ENCODE measurements at regions not wholly inside any gene's neighbourhood (a gene's known extent, or its start where the extent isn't known, plus 50 kb on each side); places are given as distances from the start of the nearest gene placed in this dataset.

DNA sequence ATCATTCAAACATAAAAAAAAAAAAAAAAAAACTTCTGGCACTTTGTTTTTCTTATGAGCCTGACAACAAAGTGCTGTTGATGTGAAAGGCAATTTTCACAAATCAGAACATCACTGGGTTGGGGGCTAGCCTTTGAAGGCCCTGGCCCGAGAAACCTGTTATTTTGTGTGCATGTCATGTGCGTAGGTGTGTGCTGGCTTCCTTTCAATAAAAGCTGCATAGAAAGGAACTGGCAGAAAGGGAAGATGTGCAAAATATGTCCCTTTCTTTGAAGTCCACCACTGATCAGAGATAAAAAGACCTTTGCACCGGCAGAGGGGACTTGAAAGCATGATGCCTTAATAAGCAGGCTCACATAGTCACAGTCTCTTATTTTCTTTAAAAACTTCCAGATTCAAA lies 170.8 kb upstream of the RASGEF1B start:
- no peak overlapping the region for H3K4me3 ChIP-seq (ENCODE audit: low read depth, low read length)
- TF ChIP-seq, protein P1, sequence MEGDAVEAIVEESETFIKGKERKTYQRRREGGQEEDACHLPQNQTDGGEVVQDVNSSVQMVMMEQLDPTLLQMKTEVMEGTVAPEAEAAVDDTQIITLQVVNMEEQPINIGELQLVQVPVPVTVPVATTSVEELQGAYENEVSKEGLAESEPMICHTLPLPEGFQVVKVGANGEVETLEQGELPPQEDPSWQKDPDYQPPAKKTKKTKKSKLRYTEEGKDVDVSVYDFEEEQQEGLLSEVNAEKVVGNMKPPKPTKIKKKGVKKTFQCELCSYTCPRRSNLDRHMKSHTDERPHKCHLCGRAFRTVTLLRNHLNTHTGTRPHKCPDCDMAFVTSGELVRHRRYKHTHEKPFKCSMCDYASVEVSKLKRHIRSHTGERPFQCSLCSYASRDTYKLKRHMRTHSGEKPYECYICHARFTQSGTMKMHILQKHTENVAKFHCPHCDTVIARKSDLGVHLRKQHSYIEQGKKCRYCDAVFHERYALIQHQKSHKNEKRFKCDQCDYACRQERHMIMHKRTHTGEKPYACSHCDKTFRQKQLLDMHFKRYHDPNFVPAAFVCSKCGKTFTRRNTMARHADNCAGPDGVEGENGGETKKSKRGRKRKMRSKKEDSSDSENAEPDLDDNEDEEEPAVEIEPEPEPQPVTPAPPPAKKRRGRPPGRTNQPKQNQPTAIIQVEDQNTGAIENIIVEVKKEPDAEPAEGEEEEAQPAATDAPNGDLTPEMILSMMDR (IDR thresholded peaks at IDR 0.05; ENCODE audit: borderline replicate concordance, insufficient read depth, low read depth, low read length), result no peak

DNA sequence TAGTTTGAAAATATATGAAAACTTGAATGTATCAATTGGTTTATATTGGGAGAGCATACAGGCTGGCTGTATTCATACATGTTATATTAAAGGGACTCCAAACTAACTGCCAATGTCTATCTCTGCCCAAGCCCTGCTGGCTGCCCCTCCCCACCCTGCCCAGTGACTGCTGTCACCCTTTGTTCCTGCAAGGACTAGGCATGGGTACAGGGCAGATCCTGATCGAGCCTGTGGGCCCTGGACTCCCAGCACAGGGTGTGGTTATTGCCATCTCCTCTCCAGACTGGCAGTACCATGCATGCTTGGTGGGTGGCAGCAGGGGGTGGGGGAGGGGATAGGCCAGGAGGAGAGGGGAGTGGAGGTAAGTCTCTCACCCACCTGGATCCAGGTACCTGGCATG lies 167.5 kb upstream of the RASGEF1B start:
- H3K4me3 ChIP-seq (ENCODE audit: low read depth, low read length), result no peak overlapping the region
- TF ChIP-seq, protein P1 (IDR thresholded peaks at IDR 0.05; ENCODE audit: borderline replicate concordance, insufficient read depth, low read depth, low read length), result no peak

DNA sequence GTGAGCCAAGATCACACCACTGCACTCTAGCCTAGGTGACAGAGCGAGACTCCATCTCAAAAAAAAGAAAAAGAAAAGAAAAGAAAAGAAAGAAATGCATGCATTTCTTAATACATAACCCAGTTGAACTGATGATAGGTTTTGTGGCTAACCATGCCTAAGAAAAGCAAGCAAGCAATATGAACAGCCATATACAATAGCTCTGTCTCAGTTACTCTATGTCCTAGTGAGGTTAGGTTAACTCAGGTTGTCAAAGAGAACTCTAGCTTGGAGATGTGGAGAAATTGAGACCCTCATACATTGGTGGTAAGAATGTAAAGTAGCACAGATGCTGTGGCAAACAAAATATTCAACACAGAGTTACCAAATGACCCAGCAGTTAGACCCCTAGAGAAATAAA lies 167.0 kb upstream of the RASGEF1B start:
- TF ChIP-seq, protein P1 (IDR thresholded peaks at IDR 0.05; ENCODE audit: borderline replicate concordance, insufficient read depth, low read depth, low read length), result no peak
- no peak overlapping the region for H3K4me3 ChIP-seq (ENCODE audit: low read depth, low read length)

DNA sequence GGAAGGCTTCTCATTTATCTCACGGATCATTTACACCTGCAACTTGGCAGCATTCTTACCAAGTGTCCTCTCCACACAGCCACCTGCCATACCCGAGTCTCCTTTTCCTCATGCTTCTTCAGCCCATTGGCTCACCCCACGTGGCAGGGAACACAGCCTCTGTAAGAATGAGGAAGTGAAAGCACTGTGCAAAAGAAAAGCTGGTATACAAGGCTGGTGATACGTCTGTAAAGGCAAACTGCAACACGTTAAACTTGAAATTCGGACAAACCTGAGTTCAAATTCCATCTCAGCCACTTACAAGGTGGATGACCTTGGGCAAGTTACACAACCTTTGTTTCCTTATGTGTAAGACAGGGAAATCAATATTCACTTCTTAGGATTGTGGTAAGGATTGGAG lies 164.0 kb upstream of the RASGEF1B start:
- TF ChIP-seq, protein P1 (IDR thresholded peaks at IDR 0.05; ENCODE audit: borderline replicate concordance, insufficient read depth, low read depth, low read length), result no peak

DNA sequence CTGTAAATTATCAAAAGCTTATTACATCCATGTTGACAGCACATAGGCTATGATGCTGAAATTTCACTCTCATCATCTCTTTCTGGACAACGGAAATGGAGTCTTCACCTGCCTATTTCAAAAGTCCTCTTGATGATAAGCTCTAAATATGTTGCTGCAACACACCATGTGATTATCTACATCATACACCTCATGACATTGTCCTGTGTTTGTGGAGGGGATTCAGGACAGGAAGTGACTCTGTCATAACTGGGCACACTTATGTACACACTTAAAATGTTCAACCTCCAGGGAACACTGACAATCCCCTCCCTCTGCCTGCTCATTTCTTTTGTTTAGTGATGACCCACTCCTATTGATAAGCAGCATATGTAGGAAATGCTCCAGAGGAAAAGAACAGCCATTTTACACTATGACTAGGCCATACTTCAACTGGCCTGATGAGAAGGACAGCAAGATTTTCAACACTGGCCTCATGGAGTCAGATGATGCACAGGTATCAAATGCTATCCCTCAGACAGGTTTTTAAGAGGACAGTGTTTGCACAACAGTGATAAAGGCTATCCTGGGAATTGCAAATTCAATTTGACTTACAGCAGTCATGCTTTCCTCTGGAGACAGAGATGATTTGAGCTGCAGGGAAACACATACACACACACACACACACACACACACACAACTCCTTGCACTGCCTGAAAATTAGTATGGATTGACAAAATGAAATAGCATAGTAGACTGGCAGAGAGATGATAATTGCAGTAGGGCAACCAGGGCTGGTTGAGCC lies 163.3 kb upstream of the RASGEF1B start:
- TF ChIP-seq, protein P1 (IDR thresholded peaks at IDR 0.05; ENCODE audit: borderline replicate concordance, insufficient read depth, low read depth, low read length), result no peak
- no peak overlapping the region for H3K4me3 ChIP-seq (ENCODE audit: low read depth, low read length)

More for the DNA sequence above, 164.0 kb upstream of the RASGEF1B start:
- no peak overlapping the region for H3K4me3 ChIP-seq (ENCODE audit: low read depth, low read length)

DNA sequence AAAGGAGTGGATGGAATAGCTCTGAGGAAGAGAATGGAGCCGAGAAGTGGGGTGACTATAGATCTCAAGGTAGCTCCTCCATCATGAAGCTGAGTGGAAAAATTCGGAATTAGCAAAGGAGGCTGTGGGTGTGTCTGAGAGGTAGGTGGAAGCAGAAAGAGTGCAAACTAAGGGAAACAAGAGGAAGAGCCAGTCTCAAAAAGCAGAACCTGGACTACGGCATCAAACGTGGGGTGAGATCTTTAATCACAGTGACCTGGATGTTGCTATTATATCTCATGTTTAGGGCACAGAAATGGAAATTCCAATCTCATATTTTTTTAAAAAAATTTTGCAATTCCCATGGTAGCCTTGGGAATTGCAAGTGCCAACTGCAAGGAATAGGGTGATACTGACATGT lies 162.5 kb upstream of the RASGEF1B start:
- no peak overlapping the region for H3K4me3 ChIP-seq (ENCODE audit: low read depth, low read length)
- TF ChIP-seq, protein P1 (IDR thresholded peaks at IDR 0.05; ENCODE audit: borderline replicate concordance, insufficient read depth, low read depth, low read length), result no peak
